Heart right ventricle (tissue), 16 donors: ENCODE measurements at regions not wholly inside any gene's neighbourhood (a gene's known extent, or its start where the extent isn't known, plus 50 kb on each side); places are given as distances from the start of the nearest gene placed in this dataset.

ENCODE experiments used
- ATAC-seq, 8 donors: fragments of 200-7000 bp; cut with Tn5 transposase; one replicate each; pipeline ENCODE4 v1.9.1; 2020; ENCODE audit warnings: mild to moderate bottlenecking in 8 of 8, moderate library complexity in 8 of 8, moderate number of reproducible peaks in 1 of 8
- DNase-seq, 2 donors: peaks; one replicate each; pipeline ENCODE4 v3.0.0-alpha.2; 2020
- H3K27ac ChIP-seq, 10 donors: fragments of 200-600 bp; sonication (generic) in 2 of 10; one replicate each; pipeline versions ENCODE4 v1.5.0 to v1.8.0; 2020 to 2022; ENCODE audit warnings: mild to moderate bottlenecking in 3 of 10
- H3K27me3 ChIP-seq, 7 donors: fragments of 200-600 bp; one replicate each; pipeline ENCODE4 v1.8.0; 2021 to 2022; ENCODE audit warnings: mild to moderate bottlenecking in 2 of 7
- H3K36me3 ChIP-seq, 9 donors: fragments of 200-600 bp; sonication (generic) in 1 of 9; one replicate each; pipeline versions ENCODE4 v1.5.0 to v1.8.0; 2020 to 2022; ENCODE audit warnings: mild to moderate bottlenecking in 2 of 9
- H3K4me1 ChIP-seq, 9 donors: fragments of 200-600 bp; sonication (generic) in 1 of 9; one replicate each; pipeline versions ENCODE4 v1.5.0 to v1.8.0; 2020 to 2022; ENCODE audit warnings: mild to moderate bottlenecking in 4 of 9
- H3K4me3 ChIP-seq, 10 donors: fragments of 200-600 bp; sonication (generic) in 2 of 10; one replicate each; pipeline versions ENCODE4 v1.5.0 to v1.8.0; 2020 to 2022; ENCODE audit warnings: mild to moderate bottlenecking in 7 of 10, moderate library complexity in 2 of 10
- H3K9me3 ChIP-seq, 11 donors: fragments of 200-600 bp in 10 of 11; sonication (generic) in 2 of 11; one replicate each; pipeline versions ENCODE4 v1.5.0 to v1.8.0; 2013 to 2022; ENCODE audit warnings: mild to moderate bottlenecking in 2 of 11, control low read depth in 1 of 11, moderate library complexity in 1 of 11
- WGBS, 2 donors: extraction: QIAGEN DNeasy Blood & Tissue Kit; methylation state at CpG; one replicate each; pipeline ENCODE4 v1.1.7; 2013; ENCODE audit warnings: inconsistent platforms in 1 of 2; 5-methylcytosine and 5-hydroxymethylcytosine counted together
- intact Hi-C, 10 donors: fragments of 100-400 bp; cut with DNase I; formaldehyde crosslinking; loops; one replicate each; pipeline versions ENCODE4 v1.11.1 to v1.14.2; 2022
- TF ChIP-seq, protein P1 (sequence below), 9 donors: fragments of 200-600 bp; sonication (generic) in 2 of 9; IDR thresholded peaks; one replicate each; pipeline versions ENCODE4 v1.5.0 to v1.8.0; 2021 to 2022; ENCODE audit warnings: antibody characterized with exemption in 9 of 9, mild to moderate bottlenecking in 5 of 9, moderate library complexity in 1 of 9
- donor health status: Arrhythmogenic right ventricular cardiomyopathy.
- donor health status: ischemic (EF 13 %, LVEDD 7.1; RV severe dilation, severe dysfunction).
- donor health status: healthy with polysubstance abuse.
- donor health status: DM: no; HTN: yes; CAD: no.
- donor health status: DM: no; HTN: no; CAD: no.
- donor health status: ischemic (EF 25% LVEDD 6.9; RV normal size, moderate dysfunction).
- donor health status: ischemic (EF 25% LVEDD 5.7; RV mildly dilated, moderate dysfunction).
- donor health status: healthy.
- donor health status: DM: yes; HTN: yes; CAD: no.
- donor health status: Ischemic cardiomyopathy.
- donor health status: ischemic (EF 35%, LVEDD 5.7; RV mildly dilated, moderate dysfunction).
- donor health status: nonischemic (EF 11% LVEDD 7.7; RV severe dilation, severe dysfunction).
- donor health status: DM: yes; HTN: yes; CAD: no.
- donor health status: PGD.
- donor health status: ischemic (EF 29% LVEDD 5.4; RV normal size, mild dysfunction).
- donor health status: nonischemic (EF 23%, LVEDD 6.1; RV moderate dilation, normal function).

DNA sequence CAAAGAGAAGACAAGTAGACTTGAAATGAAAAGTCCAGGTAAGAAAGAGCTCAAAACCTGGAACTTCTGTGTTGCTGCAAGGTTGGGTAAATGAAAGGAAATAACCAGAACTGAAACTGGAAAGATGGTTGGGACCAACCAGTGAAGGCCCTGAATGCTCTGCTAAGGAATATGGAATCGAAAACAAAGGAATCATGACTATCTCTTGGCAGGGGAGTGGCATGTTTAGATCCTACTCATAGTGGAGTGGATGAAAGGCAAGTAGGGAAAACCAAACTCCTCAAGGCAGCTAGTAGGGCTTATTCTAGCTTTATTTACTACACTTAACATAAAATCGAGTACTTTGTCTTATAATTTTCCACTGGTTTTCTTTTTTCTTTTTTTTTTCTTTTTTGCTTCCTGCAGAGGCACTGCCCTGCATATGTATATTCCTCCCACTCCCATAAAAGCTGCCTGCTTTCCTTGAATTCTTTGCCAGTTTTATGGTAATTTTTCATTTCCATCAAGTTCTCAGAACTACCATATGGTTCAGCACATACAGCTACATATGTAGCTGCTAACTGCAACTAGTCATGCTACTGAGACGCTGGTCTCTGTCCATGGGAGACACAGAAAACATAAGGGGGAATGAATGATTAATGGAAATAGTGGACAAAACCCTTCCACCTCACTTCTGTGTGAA is 247.1 kb upstream of the TMTC1 start:
- intact Hi-C loops, result no loop called here
- no peaks in the 10 kb centered on the region for H3K36me3 ChIP-seq
- WGBS, 2 donors, result 82 to 85% methylated on average over 3 of the region's 3 CpGs
- ATAC-seq (no peak), DNase-seq (no peak)
- no peaks in the 10 kb centered on the region for H3K27me3 ChIP-seq
- peaks cover 0 to 16% (median 6%) of the 10 kb centered on the region in 11 donors for H3K9me3 ChIP-seq
- TF ChIP-seq, protein P1, sequence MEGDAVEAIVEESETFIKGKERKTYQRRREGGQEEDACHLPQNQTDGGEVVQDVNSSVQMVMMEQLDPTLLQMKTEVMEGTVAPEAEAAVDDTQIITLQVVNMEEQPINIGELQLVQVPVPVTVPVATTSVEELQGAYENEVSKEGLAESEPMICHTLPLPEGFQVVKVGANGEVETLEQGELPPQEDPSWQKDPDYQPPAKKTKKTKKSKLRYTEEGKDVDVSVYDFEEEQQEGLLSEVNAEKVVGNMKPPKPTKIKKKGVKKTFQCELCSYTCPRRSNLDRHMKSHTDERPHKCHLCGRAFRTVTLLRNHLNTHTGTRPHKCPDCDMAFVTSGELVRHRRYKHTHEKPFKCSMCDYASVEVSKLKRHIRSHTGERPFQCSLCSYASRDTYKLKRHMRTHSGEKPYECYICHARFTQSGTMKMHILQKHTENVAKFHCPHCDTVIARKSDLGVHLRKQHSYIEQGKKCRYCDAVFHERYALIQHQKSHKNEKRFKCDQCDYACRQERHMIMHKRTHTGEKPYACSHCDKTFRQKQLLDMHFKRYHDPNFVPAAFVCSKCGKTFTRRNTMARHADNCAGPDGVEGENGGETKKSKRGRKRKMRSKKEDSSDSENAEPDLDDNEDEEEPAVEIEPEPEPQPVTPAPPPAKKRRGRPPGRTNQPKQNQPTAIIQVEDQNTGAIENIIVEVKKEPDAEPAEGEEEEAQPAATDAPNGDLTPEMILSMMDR (IDR thresholded peaks at IDR 0.05), result no peak
- no peak overlapping the region for H3K4me3 ChIP-seq
- H3K4me1 ChIP-seq, result peaks cover 0 to 5% (median 0%) of the 10 kb centered on the region in 9 donors
- H3K27ac ChIP-seq, result no peak overlapping the region

DNA sequence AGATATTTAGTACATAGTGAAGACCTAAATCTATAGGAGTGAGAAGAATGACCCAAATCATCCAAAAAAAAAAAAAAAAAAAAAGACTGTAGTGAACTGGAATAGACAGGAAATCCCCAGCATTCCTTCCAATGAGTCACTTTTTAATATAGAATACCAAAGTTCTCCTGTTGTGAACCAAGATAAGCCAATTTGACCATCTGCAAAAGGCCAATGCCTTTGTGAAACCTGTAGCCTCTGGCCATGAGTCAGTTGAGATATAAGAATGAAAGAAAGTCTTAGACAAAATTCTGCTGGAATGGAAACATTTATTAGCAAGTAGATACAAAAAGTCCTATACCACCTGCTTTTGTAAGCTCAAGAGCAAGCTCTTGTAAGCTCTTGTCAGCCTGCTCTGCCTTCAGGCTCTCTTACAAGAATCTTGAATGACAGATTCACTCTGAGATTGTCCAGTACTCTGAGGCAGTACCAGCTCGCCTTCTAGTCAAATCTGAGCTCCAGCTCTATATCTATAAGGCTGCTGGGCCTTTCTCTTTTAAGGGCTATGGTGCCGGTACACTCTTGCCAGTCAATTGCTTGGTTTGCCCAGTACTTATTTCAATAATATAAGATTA is 243.0 kb upstream of the TMTC1 start:
- 82 to 84% methylated on average over 2 of the region's 2 CpGs for WGBS, 2 donors
- Histone ChIP-seq H3K4me1 (peaks cover 0 to 5% (median 0%) of the 10 kb centered on the region in 9 donors), H3K9me3 (peaks cover 0 to 10% (median 0%) of the 10 kb centered on the region in 11 donors), H3K27ac (no peak overlapping the region), H3K36me3 (no peaks in the 10 kb centered on the region), H3K27me3 (no peaks in the 10 kb centered on the region), H3K4me3 (no peak overlapping the region)
- no peak for ATAC-seq
- intact Hi-C loops, result no loop called here
- TF ChIP-seq, protein P1 (IDR thresholded peaks at IDR 0.05), result no peak
- no peak for DNase-seq

DNA sequence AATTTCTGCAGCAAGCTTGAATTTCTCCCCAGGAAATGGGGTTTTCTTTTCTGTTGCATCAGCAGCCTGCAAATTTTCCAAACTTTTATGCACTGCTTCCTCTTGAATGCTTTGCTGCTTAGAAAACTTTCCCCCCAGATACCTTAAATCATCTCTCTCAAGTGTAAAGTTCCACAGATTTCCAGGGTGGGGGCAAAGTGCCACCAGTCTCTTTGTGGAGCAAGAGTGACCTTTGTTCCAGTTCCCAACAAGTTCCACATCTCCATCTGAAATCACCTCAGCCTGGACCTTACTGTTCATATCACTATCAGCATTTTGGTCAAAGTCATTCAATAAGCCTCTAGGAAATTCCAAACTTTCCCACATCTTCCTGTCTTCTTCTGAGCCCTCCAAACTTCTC is 241.6 kb upstream of the TMTC1 start:
- H3K27ac ChIP-seq, result no peak overlapping the region
- intact Hi-C loops, result no loop called here
- no peaks in the 10 kb centered on the region for H3K27me3 ChIP-seq
- peaks cover 0 to 10% (median 0%) of the 10 kb centered on the region in 11 donors for H3K9me3 ChIP-seq
- H3K4me3 ChIP-seq, result no peak overlapping the region
- H3K36me3 ChIP-seq, result no peaks in the 10 kb centered on the region
- DNase-seq (no peak), ATAC-seq (no peak)
- peaks cover 0 to 5% (median 0%) of the 10 kb centered on the region in 9 donors for H3K4me1 ChIP-seq
- TF ChIP-seq, protein P1 (IDR thresholded peaks at IDR 0.05), result no peak

DNA sequence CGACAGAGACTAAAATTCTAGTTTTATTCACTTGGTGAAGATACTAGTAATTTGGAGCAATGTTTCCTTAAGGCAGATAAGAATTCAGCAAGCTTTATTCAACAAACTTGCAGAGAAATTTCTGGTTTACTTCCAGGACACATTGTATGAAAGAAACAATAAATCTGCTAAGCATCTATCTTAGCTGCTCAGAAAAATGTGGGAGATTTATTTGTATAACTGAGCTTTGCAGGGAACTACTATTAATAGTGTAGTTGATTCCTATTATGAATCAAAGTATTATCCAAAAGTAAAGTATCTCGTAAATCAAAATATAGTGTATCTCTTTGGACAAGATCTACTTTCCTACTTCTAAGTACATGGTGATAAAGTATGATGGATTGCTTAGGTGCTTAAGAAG is 239.4 kb upstream of the TMTC1 start:
- peaks cover 0 to 5% (median 0%) of the 10 kb centered on the region in 9 donors for H3K4me1 ChIP-seq
- TF ChIP-seq, protein P1 (IDR thresholded peaks at IDR 0.05), result no peak
- H3K36me3 ChIP-seq, result no peaks in the 10 kb centered on the region
- intact Hi-C loops, result no loop called here
- H3K27me3 ChIP-seq, result no peaks in the 10 kb centered on the region
- DNase-seq, result no peak
- no peak overlapping the region for H3K4me3 ChIP-seq
- no peak overlapping the region for H3K27ac ChIP-seq
- no peak for ATAC-seq
- 78 to 86% methylated on average over 2 of the region's 2 CpGs for WGBS, 2 donors
- H3K9me3 ChIP-seq, result peaks cover 0 to 10% (median 0%) of the 10 kb centered on the region in 11 donors
